Vagina (tissue), 2 donors: ENCODE measurements at regions not wholly inside any gene's neighbourhood (a gene's known extent, or its start where the extent isn't known, plus 50 kb on each side); places are given as distances from the start of the nearest gene placed in this dataset.

Experiments used
- POLR2A ChIP-seq, 2 donors: fragments of 450-650 bp; IDR thresholded peaks; one replicate each; pipeline ENCODE4 v1.6.1; 2017; ENCODE audit warnings: antibody characterized with exemption in 2 of 2, mild to moderate bottlenecking in 2 of 2, moderate library complexity in 2 of 2
- TF ChIP-seq, protein P1 (sequence below), 3 experiments: fragments of 450-650 bp in 2 of 3; fragments of 200-600 bp in 1 of 3; sonication (generic) in 1 of 3; IDR thresholded peaks; one replicate each; pipeline ENCODE4 v1.5.1; 2017 to 2019; ENCODE audit warnings: antibody characterized with exemption in 3 of 3, mild to moderate bottlenecking in 2 of 3, moderate library complexity in 2 of 3

DNA sequence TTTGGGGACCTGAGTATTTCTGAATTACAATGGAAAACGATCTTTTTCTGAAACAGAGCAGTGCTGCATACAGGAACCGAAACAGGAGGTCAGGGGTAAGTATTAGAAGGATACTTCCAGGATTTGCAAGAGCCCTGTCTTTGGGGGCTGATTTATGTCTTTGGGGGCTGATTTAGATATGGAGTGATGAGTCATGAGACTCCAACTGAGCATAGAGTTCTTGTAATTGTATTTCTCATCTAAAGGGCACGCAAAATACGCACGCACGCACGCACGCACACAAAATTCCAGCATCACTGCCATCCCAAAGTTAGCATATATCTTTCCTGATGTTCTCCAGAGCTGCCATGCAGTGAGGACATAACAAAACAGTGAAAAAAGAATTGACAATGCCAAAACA is 414.8 kb upstream of the CCNH start:
- TF ChIP-seq, protein P1, sequence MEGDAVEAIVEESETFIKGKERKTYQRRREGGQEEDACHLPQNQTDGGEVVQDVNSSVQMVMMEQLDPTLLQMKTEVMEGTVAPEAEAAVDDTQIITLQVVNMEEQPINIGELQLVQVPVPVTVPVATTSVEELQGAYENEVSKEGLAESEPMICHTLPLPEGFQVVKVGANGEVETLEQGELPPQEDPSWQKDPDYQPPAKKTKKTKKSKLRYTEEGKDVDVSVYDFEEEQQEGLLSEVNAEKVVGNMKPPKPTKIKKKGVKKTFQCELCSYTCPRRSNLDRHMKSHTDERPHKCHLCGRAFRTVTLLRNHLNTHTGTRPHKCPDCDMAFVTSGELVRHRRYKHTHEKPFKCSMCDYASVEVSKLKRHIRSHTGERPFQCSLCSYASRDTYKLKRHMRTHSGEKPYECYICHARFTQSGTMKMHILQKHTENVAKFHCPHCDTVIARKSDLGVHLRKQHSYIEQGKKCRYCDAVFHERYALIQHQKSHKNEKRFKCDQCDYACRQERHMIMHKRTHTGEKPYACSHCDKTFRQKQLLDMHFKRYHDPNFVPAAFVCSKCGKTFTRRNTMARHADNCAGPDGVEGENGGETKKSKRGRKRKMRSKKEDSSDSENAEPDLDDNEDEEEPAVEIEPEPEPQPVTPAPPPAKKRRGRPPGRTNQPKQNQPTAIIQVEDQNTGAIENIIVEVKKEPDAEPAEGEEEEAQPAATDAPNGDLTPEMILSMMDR (IDR thresholded peaks at IDR 0.05), result no peak
- no peak for TF ChIP-seq POLR2A (IDR thresholded peaks at IDR 0.05)
